ENCODE measurements at regions not wholly inside any gene's neighbourhood (a gene's known extent, or its start where the extent isn't known, plus 50 kb on each side); places are given as distances from the start of the nearest gene placed in this dataset.

- POLR2A ChIA-PET (ENCODE audit: low non-redundant PET), result no interaction called here
- Histone ChIP-seq H3K27ac (ENCODE audit: low read depth, low read length, poor library complexity, severe bottlenecking) (no peak overlapping the region), H3K36me3 (ENCODE audit: insufficient read depth, low read length, poor library complexity, severe bottlenecking) (no peaks in the 10 kb centered on the region), H3K9me3 (ENCODE audit: low read depth, low read length, poor library complexity, severe bottlenecking) (no peaks in the 10 kb centered on the region), H3K27me3 (replicated peaks; ENCODE audit: insufficient read depth, low read depth, low read length, poor library complexity) (no peaks in the 10 kb centered on the region), H3K4me1 (ENCODE audit: insufficient read depth, low read length, poor library complexity, severe bottlenecking) (no peaks in the 10 kb centered on the region), H3K4me3 (ENCODE audit: low read depth, low read length, poor library complexity, severe bottlenecking) (no peak overlapping the region)
- TF ChIP-seq CTCF (conservative IDR thresholded peaks at IDR 0.05; ENCODE audit: low read depth, low read length) (no peak), EZH2 (IDR thresholded peaks at IDR 0.05; ENCODE audit: borderline replicate concordance, low read depth, low read length, poor library complexity, severe bottlenecking) (no peak)
- intact Hi-C loops (cut with micrococcal nuclease; ENCODE audit: unreplicated experiment), result no loop called here
- BruUV-seq (replicated peaks), result no TSS peak
- no peak for DNase-seq (ENCODE audit: low spot score)
- CTCF ChIA-PET, result no interaction called here
Observed at GRCh38 chr13:50733392-50733791, 110.1 kb downstream of the DLEU7 start.

- CTCF ChIA-PET, result no interaction called here
- BruUV-seq (replicated peaks), result no TSS peak
- POLR2A ChIA-PET (ENCODE audit: low non-redundant PET), result no interaction called here
Observed at GRCh38 chr13:50735071-50735470, 108.4 kb downstream of the DLEU7 start.

DNA sequence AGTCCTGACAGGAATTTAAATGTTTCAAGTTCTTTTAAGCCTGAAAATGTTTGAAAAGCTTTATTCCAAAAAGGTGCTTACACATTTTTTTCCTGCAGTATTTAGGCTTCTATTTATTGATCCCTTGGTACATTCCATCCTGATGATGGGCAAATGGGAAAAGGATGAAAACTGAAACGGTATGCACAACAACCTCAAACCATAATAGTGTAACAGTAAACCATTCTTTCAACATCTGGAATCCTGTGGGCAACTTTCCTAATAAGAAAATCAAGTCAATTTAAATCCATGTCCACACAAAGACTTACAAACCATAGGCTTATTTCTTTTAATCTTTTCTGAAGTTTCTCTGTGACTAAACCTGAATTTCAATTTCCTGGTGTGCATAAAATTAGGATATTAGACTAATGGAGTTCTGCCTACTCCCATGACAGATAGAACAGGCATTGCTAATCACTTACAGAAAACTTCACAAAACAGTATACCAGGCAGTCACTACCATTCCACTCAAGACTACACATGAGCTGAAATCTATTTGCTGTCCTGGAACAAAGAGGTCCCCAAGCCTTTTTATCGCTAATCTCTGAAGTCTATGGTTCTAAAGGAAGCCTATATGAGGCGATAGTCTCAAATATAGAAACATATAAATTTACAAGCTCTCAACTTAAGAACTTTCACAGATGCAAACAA, 103.3 kb downstream of the DLEU7 start:
- intact Hi-C loops (cut with micrococcal nuclease; ENCODE audit: unreplicated experiment), result no loop called here

More at GRCh38 chr13:50735071-50735470, 108.4 kb downstream of the DLEU7 start:
- no peak for DNase-seq (ENCODE audit: low spot score)
- Histone ChIP-seq H3K4me1 (ENCODE audit: insufficient read depth, low read length, poor library complexity, severe bottlenecking) (no peaks in the 10 kb centered on the region), H3K4me3 (ENCODE audit: low read depth, low read length, poor library complexity, severe bottlenecking) (no peak overlapping the region), H3K27ac (ENCODE audit: low read depth, low read length, poor library complexity, severe bottlenecking) (no peak overlapping the region), H3K36me3 (ENCODE audit: insufficient read depth, low read length, poor library complexity, severe bottlenecking) (no peaks in the 10 kb centered on the region), H3K9me3 (ENCODE audit: low read depth, low read length, poor library complexity, severe bottlenecking) (no peaks in the 10 kb centered on the region), H3K27me3 (replicated peaks; ENCODE audit: insufficient read depth, low read depth, low read length, poor library complexity) (no peaks in the 10 kb centered on the region)
- intact Hi-C loops (cut with micrococcal nuclease; ENCODE audit: unreplicated experiment), result no loop called here
- TF ChIP-seq CTCF (conservative IDR thresholded peaks at IDR 0.05; ENCODE audit: low read depth, low read length) (no peak), EZH2 (IDR thresholded peaks at IDR 0.05; ENCODE audit: borderline replicate concordance, low read depth, low read length, poor library complexity, severe bottlenecking) (no peak)

More for the DNA sequence above, 103.3 kb downstream of the DLEU7 start:
- ChIA-PET POLR2A (ENCODE audit: low non-redundant PET) (interaction anchor here (0.7 kb wide), 1 partner anchor 256 kb away, joined by 3 read pairs; no protein-coding TSS in a partner anchor), CTCF (no interaction called here)
- Histone ChIP-seq H3K27me3 (replicated peaks; ENCODE audit: insufficient read depth, low read depth, low read length, poor library complexity) (no peaks in the 10 kb centered on the region), H3K36me3 (ENCODE audit: insufficient read depth, low read length, poor library complexity, severe bottlenecking) (no peaks in the 10 kb centered on the region), H3K4me3 (ENCODE audit: low read depth, low read length, poor library complexity, severe bottlenecking) (no peak overlapping the region), H3K9me3 (ENCODE audit: low read depth, low read length, poor library complexity, severe bottlenecking) (no peaks in the 10 kb centered on the region), H3K27ac (ENCODE audit: low read depth, low read length, poor library complexity, severe bottlenecking) (no peak overlapping the region), H3K4me1 (ENCODE audit: insufficient read depth, low read length, poor library complexity, severe bottlenecking) (no peaks in the 10 kb centered on the region)
- DNase-seq (ENCODE audit: low spot score), result no peak
- TF ChIP-seq EZH2 (IDR thresholded peaks at IDR 0.05; ENCODE audit: borderline replicate concordance, low read depth, low read length, poor library complexity, severe bottlenecking) (no peak), CTCF (conservative IDR thresholded peaks at IDR 0.05; ENCODE audit: low read depth, low read length) (no peak)
- BruUV-seq (replicated peaks), result no TSS peak
